SK-N-SH (cell line): ENCODE measurements at regions not wholly inside any gene's neighbourhood (a gene's known extent, or its start where the extent isn't known, plus 50 kb on each side); places are given as distances from the start of the nearest gene placed in this dataset.

Experiments
- CTCF ChIA-PET: fragments of 300-600, 350-600 bp; formaldehyde crosslinking; extraction: SDS; loops from one replicate; lab custom pipeline; 2021; lab: Yijun Ruan, JAX
- POLR2A ChIA-PET: fragments of 350-600 bp; sonication (Branson Sonifier 250); formaldehyde crosslinking; extraction: SDS; loops from one replicate; lab custom pipeline; 2020; ENCODE audit warnings: antibody characterized with exemption, inconsistent platforms; lab: Yijun Ruan, JAX
- DNase-seq: peaks from one replicate; pipeline ENCODE4 v3.0.0; 2012
- H2AFZ ChIP-seq: fragments of 200-600 bp; sonication (generic); 2 replicates; pipeline ENCODE4 v1.8.1; 2016; ENCODE audit warnings: antibody characterized with exemption, mild to moderate bottlenecking, low read depth
- H3F3A ChIP-seq: fragments of 200-600 bp; sonication (generic); replicated peaks from 2 replicates; pipeline ENCODE3; 2016; ENCODE audit warnings: antibody characterized with exemption, mild to moderate bottlenecking; ENCODE audit not compliant: insufficient read depth
- H3K27ac ChIP-seq, 2 experiments: fragments of 200-500 bp in 1 of 2; fragments of 200-600 bp in 1 of 2; sonication (Bioruptor generic) in 1 of 2; sonication (generic), shearing (Covaris generic) in 1 of 2; 2 replicates each; pipeline versions ENCODE4 v1.5.1 to v1.6.1; 2014 to 2016; ENCODE audit warnings: low read depth in 2 of 2, inconsistent platforms in 1 of 2, low read length in 1 of 2, mild to moderate bottlenecking in 1 of 2, mixed read lengths in 1 of 2
- H3K27me3 ChIP-seq: fragments of 200-600 bp; sonication (generic), shearing (Covaris generic); 2 replicates; pipeline ENCODE4 v1.6.1; 2016; ENCODE audit warnings: mixed run types; ENCODE audit not compliant: insufficient read depth
- H3K36me3 ChIP-seq, 2 experiments: fragments of 200-500 bp in 1 of 2; fragments of 200-600 bp in 1 of 2; sonication (Bioruptor generic) in 1 of 2; sonication (generic) in 1 of 2; replicated peaks in 1 of 2; 2 replicates each; pipeline versions ENCODE3 to v1.5.1; 2014 to 2016; ENCODE audit warnings: low read length in 1 of 2, mild to moderate bottlenecking in 1 of 2; ENCODE audit not compliant: insufficient read depth in 2 of 2, control insufficient read depth in 1 of 2
- H3K4me1 ChIP-seq, 2 experiments: fragments of 200-500 bp in 1 of 2; fragments of 200-600 bp in 1 of 2; sonication (Bioruptor generic) in 1 of 2; sonication (generic), shearing (Covaris generic) in 1 of 2; 2 replicates each; pipeline versions ENCODE4 v1.5.1 to v1.6.1; 2014 to 2016; ENCODE audit warnings: low read depth in 1 of 2, low read length in 1 of 2, mixed run types in 1 of 2; ENCODE audit not compliant: insufficient read depth in 2 of 2, control insufficient read depth in 1 of 2
- H3K4me2 ChIP-seq: fragments of 200-600 bp; sonication (generic), shearing (Covaris generic); 2 replicates; pipeline ENCODE4 v1.6.1; 2017; ENCODE audit warnings: mixed run types
- H3K4me3 ChIP-seq, 2 experiments: fragments of 200-500 bp in 1 of 2; fragments of 200-600 bp in 1 of 2; sonication (Bioruptor generic) in 1 of 2; sonication (generic), shearing (Covaris generic) in 1 of 2; 2 replicates each; pipeline versions ENCODE4 v1.5.1 to v1.8.1; 2014 to 2016; ENCODE audit warnings: low read depth in 2 of 2, inconsistent platforms in 1 of 2, low read length in 1 of 2, mild to moderate bottlenecking in 1 of 2, mixed read lengths in 1 of 2, moderate library complexity in 1 of 2
- H3K79me2 ChIP-seq: fragments of 200-600 bp; sonication (generic); 2 replicates; pipeline ENCODE4 v1.8.1; 2017; ENCODE audit warnings: mild to moderate bottlenecking; ENCODE audit not compliant: insufficient read depth
- H3K9ac ChIP-seq: fragments of 200-600 bp; sonication (generic); 2 replicates; pipeline ENCODE4 v1.6.1; 2017; ENCODE audit warnings: mixed run types
- H3K9me2 ChIP-seq: fragments of 200-600 bp; sonication (generic); 2 replicates; pipeline ENCODE4 v1.6.1; 2017; ENCODE audit warnings: mixed run types
- H3K9me3 ChIP-seq: fragments of 200-600 bp; sonication (generic); 2 replicates; pipeline ENCODE4 v1.6.1; 2017; ENCODE audit warnings: mixed run types, mild to moderate bottlenecking, moderate library complexity
- H4K20me1 ChIP-seq: fragments of 200-600 bp; sonication (generic); 2 replicates; pipeline ENCODE4 v1.6.1; 2017; ENCODE audit warnings: mild to moderate bottlenecking, mixed run types; ENCODE audit not compliant: insufficient read depth
- CHD2 ChIP-seq: fragments of 150-350 bp; IDR thresholded peaks from 2 replicates; pipeline ENCODE4 v1.6.1; 2018; ENCODE audit warnings: low read length; ENCODE audit not compliant: partially characterized antibody
- CTCF ChIP-seq: fragments of 200-600 bp; sonication (generic); IDR thresholded peaks from 2 replicates; pipeline ENCODE4 v1.6.1; 2017; ENCODE audit warnings: antibody characterized with exemption, mild to moderate bottlenecking, moderate library complexity
- EP300 ChIP-seq, 2 experiments: IDR thresholded peaks; 2 replicates each; pipeline versions ENCODE4 v1.4.0 to v1.6.1; 2012; ENCODE audit warnings: borderline replicate concordance in 1 of 2, low read depth in 1 of 2, low read length in 1 of 2
- FOSL2 ChIP-seq: IDR thresholded peaks from 2 replicates; pipeline ENCODE4 v1.4.0; 2012; ENCODE audit warnings: low read depth, mild to moderate bottlenecking, moderate library complexity, borderline replicate concordance
- FOXJ3 ChIP-seq: sonication (generic); formaldehyde crosslinking; IDR thresholded peaks from 2 replicates; pipeline ENCODE4 v1.5.1; 2020; ENCODE audit warnings: mild to moderate bottlenecking, missing genetic modification reagents
- FOXM1 ChIP-seq: IDR thresholded peaks from 2 replicates; pipeline ENCODE4 v1.4.0; 2012; ENCODE audit warnings: low read depth, mild to moderate bottlenecking
- GABPA ChIP-seq: IDR thresholded peaks from 2 replicates; pipeline ENCODE4 v1.4.0; 2012; ENCODE audit warnings: low read depth, mild to moderate bottlenecking
- MEF2A ChIP-seq: IDR thresholded peaks from 2 replicates; pipeline ENCODE4 v1.4.0; 2012; ENCODE audit warnings: low read depth, borderline replicate concordance
- MXI1 ChIP-seq: IDR thresholded peaks from 2 replicates; pipeline ENCODE4 v1.6.1; 2012; ENCODE audit warnings: mild to moderate bottlenecking, low read depth, low read length, improper control_type of control experiment
- NFIC ChIP-seq: IDR thresholded peaks from 2 replicates; pipeline ENCODE4 v1.4.0; 2012; ENCODE audit warnings: borderline replicate concordance
- NRF1 ChIP-seq: IDR thresholded peaks from 2 replicates; pipeline ENCODE4 v1.6.1; 2012; ENCODE audit warnings: low read depth, mild to moderate bottlenecking, low read length
- POLR2AphosphoS5 ChIP-seq: IDR thresholded peaks from 2 replicates; pipeline ENCODE4 v1.6.1; 2012; ENCODE audit warnings: low read depth, low read length
- RXRA ChIP-seq: IDR thresholded peaks from 2 replicates; pipeline ENCODE4 v1.4.0; 2012; ENCODE audit warnings: low read depth, mild to moderate bottlenecking, borderline replicate concordance
- TCF12 ChIP-seq: IDR thresholded peaks from 2 replicates; pipeline ENCODE4 v1.4.0; 2012
- TEAD4 ChIP-seq: IDR thresholded peaks from 2 replicates; pipeline ENCODE4 v1.4.0; 2012; ENCODE audit warnings: mild to moderate bottlenecking, borderline replicate concordance; ENCODE audit not compliant: insufficient read depth
- USF1 ChIP-seq: IDR thresholded peaks from 2 replicates; pipeline ENCODE4 v1.4.0; 2012; ENCODE audit warnings: low read depth, borderline replicate concordance
- YY1 ChIP-seq: IDR thresholded peaks from 2 replicates; pipeline ENCODE4 v1.4.0; 2012; ENCODE audit warnings: low read depth, mild to moderate bottlenecking
- WGBS: methylation state at CpG from one replicate; pipeline ENCODE4 v1.1.6; 2017; ENCODE audit warnings: low lambda C conversion rate; 5-methylcytosine and 5-hydroxymethylcytosine counted together

GRCh38 chr12:88327276-88327675 is 185.2 kb downstream of the TMTC3 start:
- H2AFZ ChIP-seq = no peak overlapping the region
- ChIA-PET POLR2A (no interaction called here), CTCF (no interaction called here)
- TF ChIP-seq RXRA (no peak), GABPA (no peak)
- H3K27me3 ChIP-seq = no peaks in the 10 kb centered on the region
- no peaks in the 10 kb centered on the region for H3K9me3 ChIP-seq
- WGBS = 96% methylated on average over 1 of the region's 1 CpG
- H3K27ac ChIP-seq = no peak overlapping the region
- H3K36me3 ChIP-seq = no peaks in the 10 kb centered on the region
- peaks cover 22% of the 10 kb centered on the region for H3F3A ChIP-seq
- no peaks in the 10 kb centered on the region for H4K20me1 ChIP-seq
- H3K9ac ChIP-seq = no peak overlapping the region
- H3K9me2 ChIP-seq = no peaks in the 10 kb centered on the region
- no peaks in the 10 kb centered on the region for H3K79me2 ChIP-seq
- no peak overlapping the region for H3K4me2 ChIP-seq
- no peak for DNase-seq
- peaks cover 0 to 16% of the 10 kb centered on the region in 2 experiments; a peak in 3 of 4 replicates for H3K4me1 ChIP-seq
- no peak overlapping the region for H3K4me3 ChIP-seq

- Histone ChIP-seq H3K27me3 (no peaks in the 10 kb centered on the region), H3K4me3 (no peak overlapping the region), H4K20me1 (no peaks in the 10 kb centered on the region), H3K4me2 (no peak overlapping the region), H3K9me2 (no peaks in the 10 kb centered on the region), H3K9me3 (no peaks in the 10 kb centered on the region), H2AFZ (no peak overlapping the region), H3K4me1 (peaks cover 0 to 16% of the 10 kb centered on the region in 2 experiments; a peak in 3 of 4 replicates), H3K27ac (no peak overlapping the region), H3K36me3 (no peaks in the 10 kb centered on the region), H3F3A (peaks cover 22% of the 10 kb centered on the region), H3K9ac (no peak overlapping the region), H3K79me2 (no peaks in the 10 kb centered on the region)
- 92% methylated on average over 3 of the region's 3 CpGs for WGBS
- no peak for DNase-seq
- ChIA-PET CTCF (no interaction called here), POLR2A (no interaction called here)
- no peak for TF ChIP-seq GABPA
- TF ChIP-seq USF1 = no peak
- TF ChIP-seq MXI1 = no peak
- TF ChIP-seq TCF12 = no peak
- TF ChIP-seq EP300 (IDR thresholded peaks at IDR 0.05; ENCODE audit: borderline replicate concordance in 1 of 2, low read depth in 1 of 2, low read length in 1 of 2) = no peak
- TF ChIP-seq MEF2A = no peak
- no peak for TF ChIP-seq FOXM1
- no peak for TF ChIP-seq CHD2
- TF ChIP-seq TEAD4 = no peak
- TF ChIP-seq CTCF = no peak
- no peak for TF ChIP-seq FOXJ3 (CRISPR knock-in tag)
- TF ChIP-seq YY1 = no peak
- TF ChIP-seq NRF1 = no peak
- TF ChIP-seq FOSL2 = no peak
- TF ChIP-seq NFIC = no peak
- TF ChIP-seq POLR2AphosphoS5 = no peak
Measured at GRCh38 chr12:88328090-88328489, 186.0 kb downstream of the TMTC3 start.
